Adrenal gland (tissue), 5 donors: ENCODE measurements at regions not wholly inside any gene's neighbourhood (a gene's known extent, or its start where the extent isn't known, plus 50 kb on each side); places are given as distances from the start of the nearest gene placed in this dataset.

Experiments used
- CTCF ChIP-seq, 6 experiments: fragments of 450-650 bp in 4 of 6; fragments of 200-600 bp in 2 of 6; sonication (generic) in 1 of 6; IDR thresholded peaks; 1 replicate in 5 of 6; 2 replicates in 1 of 6; pipeline versions ENCODE4 v1.5.1 to v1.8.0; 2016 to 2021; ENCODE audit warnings: antibody characterized with exemption in 6 of 6, mild to moderate bottlenecking in 2 of 6, moderate library complexity in 1 of 6
- POLR2A ChIP-seq, 2 donors: fragments of 450-650 bp; IDR thresholded peaks; one replicate each; pipeline ENCODE4 v1.6.1; 2017; ENCODE audit warnings: antibody characterized with exemption in 2 of 2, mild to moderate bottlenecking in 2 of 2, moderate library complexity in 1 of 2
- donor health status: DM: no; HTN: no; CAD: no.

- TF ChIP-seq CTCF (IDR thresholded peaks at IDR 0.05) (no peak), POLR2A (IDR thresholded peaks at IDR 0.05) (no peak)
Measured at GRCh38 chr2:180706694-180707093, 273.7 kb upstream of the UBE2E3 start.
